Loucy (cell line): ENCODE measurements at regions not wholly inside any gene's neighbourhood (a gene's known extent, or its start where the extent isn't known, plus 50 kb on each side); places are given as distances from the start of the nearest gene placed in this dataset.

Experiments used
- H2AFZ ChIP-seq: fragments of 200-600 bp; sonication (generic); 2 replicates; pipeline ENCODE4 v1.6.0; 2016; ENCODE audit warnings: antibody characterized with exemption, mild to moderate bottlenecking, low read length, moderate library complexity
- H3F3A ChIP-seq: fragments of 200-600 bp; 2 replicates; pipeline ENCODE4 v1.6.0; 2016; ENCODE audit warnings: antibody characterized with exemption, low read depth, mild to moderate bottlenecking
- H3K27me3 ChIP-seq: fragments of 200-600 bp; sonication (generic); 2 replicates; pipeline ENCODE4 v1.6.1; 2014; ENCODE audit warnings: low read length, mild to moderate bottlenecking; ENCODE audit not compliant: insufficient read depth, poor library complexity, severe bottlenecking
- H3K36me3 ChIP-seq: fragments of 200-600 bp; sonication (generic); 2 replicates; pipeline ENCODE4 v1.6.1; 2016; ENCODE audit warnings: low read length; ENCODE audit not compliant: insufficient read depth
- H3K4me1 ChIP-seq: fragments of 200-600 bp; sonication (generic); 2 replicates; pipeline ENCODE4 v1.5.1; 2014; ENCODE audit warnings: low read length, mild to moderate bottlenecking; ENCODE audit not compliant: insufficient read depth, poor library complexity, severe bottlenecking
- H3K4me2 ChIP-seq: fragments of 200-600 bp; sonication (generic); 2 replicates; pipeline ENCODE4 v1.6.0; 2014; ENCODE audit warnings: antibody characterized with exemption, low read length, low read depth, mild to moderate bottlenecking; ENCODE audit not compliant: poor library complexity, severe bottlenecking
- H3K4me3 ChIP-seq: fragments of 200-600 bp; sonication (generic); 2 replicates; pipeline ENCODE4 v1.5.1; 2014; ENCODE audit warnings: low read length, mild to moderate bottlenecking, mixed read lengths; ENCODE audit not compliant: poor library complexity, severe bottlenecking
- H3K79me2 ChIP-seq: fragments of 200-600 bp; sonication (generic); 2 replicates; pipeline ENCODE4 v1.6.1; 2014; ENCODE audit warnings: low read length; ENCODE audit not compliant: insufficient read depth
- H3K9ac ChIP-seq: fragments of 200-600 bp; sonication (generic); 2 replicates; pipeline ENCODE4 v1.6.0; 2014; ENCODE audit warnings: mild to moderate bottlenecking, low read depth, low read length, moderate library complexity; ENCODE audit not compliant: poor library complexity, severe bottlenecking
- H3K9me2 ChIP-seq: fragments of 200-600 bp; sonication (generic); replicated peaks from 2 replicates; pipeline ENCODE4 v1.6.1; 2016; ENCODE audit warnings: low read depth, low read length, mixed read lengths
- H3K9me3 ChIP-seq: fragments of 200-600 bp; sonication (generic); 2 replicates; pipeline ENCODE4 v1.6.1; 2014; ENCODE audit warnings: mild to moderate bottlenecking, antibody characterized with exemption, low read length, low read depth; ENCODE audit not compliant: insufficient read depth
- H4K20me1 ChIP-seq: fragments of 200-600 bp; sonication (generic); 2 replicates; pipeline ENCODE4 v1.6.0; 2014; ENCODE audit warnings: antibody characterized with exemption, low read length, mild to moderate bottlenecking; ENCODE audit not compliant: insufficient read depth, poor library complexity, severe bottlenecking
- EZH2phosphoT487 ChIP-seq: fragments of 200-600 bp; IDR thresholded peaks from 2 replicates; pipeline ENCODE4 v1.6.1; 2018; ENCODE audit warnings: antibody characterized with exemption, mild to moderate bottlenecking, moderate library complexity, borderline replicate concordance
- TF ChIP-seq, protein P1 (sequence below): fragments of 200-600 bp; sonication (generic); conservative IDR thresholded peaks from 2 replicates; pipeline ENCODE4 v1.5.1; 2014; ENCODE audit warnings: mild to moderate bottlenecking, antibody characterized with exemption, low read length

DNA sequence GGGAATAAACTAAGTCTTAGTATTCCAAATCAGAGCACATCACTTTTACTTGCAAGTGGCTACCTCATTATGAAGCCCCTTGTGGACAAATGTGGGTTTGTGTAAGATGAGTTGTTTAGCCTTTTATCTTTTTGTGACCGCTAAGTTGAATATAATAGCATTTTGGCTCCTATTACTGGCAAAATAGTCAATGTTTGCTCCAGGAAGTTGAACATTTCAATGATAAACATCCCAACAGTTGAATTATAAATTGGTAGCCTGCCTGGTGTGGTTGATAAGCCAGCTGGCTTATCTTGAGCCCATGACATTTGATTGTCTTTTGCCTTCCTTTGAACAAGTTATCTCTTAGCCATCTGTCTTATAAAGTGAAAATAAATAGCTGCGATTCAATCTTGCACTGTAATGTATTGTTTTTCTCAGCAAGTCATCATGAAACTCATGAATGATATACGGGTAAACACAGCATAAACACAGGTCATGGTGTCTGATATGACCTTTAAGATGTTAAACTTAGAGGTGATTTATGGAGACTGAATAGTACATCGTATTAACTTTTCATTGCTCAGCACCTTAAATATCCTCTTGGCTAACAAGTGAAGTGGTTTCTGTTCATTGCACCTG lies 338.4 kb downstream of the SOCS6 start:
- no peaks in the 10 kb centered on the region for H3K36me3 ChIP-seq
- H3K4me2 ChIP-seq: peak overlapping the region; percentile 31
- H3K79me2 ChIP-seq: no peaks in the 10 kb centered on the region
- no peaks in the 10 kb centered on the region for H3K27me3 ChIP-seq
- no peaks in the 10 kb centered on the region for H3F3A ChIP-seq
- H4K20me1 ChIP-seq: no peaks in the 10 kb centered on the region
- H2AFZ ChIP-seq: no peak overlapping the region
- no peaks in the 10 kb centered on the region for H3K9me2 ChIP-seq
- no peak overlapping the region for H3K9ac ChIP-seq
- H3K9me3 ChIP-seq: no peaks in the 10 kb centered on the region
- H3K4me1 ChIP-seq: peaks cover 74% of the 10 kb centered on the region
- peak overlapping the region; percentile 0 for H3K4me3 ChIP-seq
- no peak for TF ChIP-seq EZH2phosphoT487
- TF ChIP-seq, protein P1, sequence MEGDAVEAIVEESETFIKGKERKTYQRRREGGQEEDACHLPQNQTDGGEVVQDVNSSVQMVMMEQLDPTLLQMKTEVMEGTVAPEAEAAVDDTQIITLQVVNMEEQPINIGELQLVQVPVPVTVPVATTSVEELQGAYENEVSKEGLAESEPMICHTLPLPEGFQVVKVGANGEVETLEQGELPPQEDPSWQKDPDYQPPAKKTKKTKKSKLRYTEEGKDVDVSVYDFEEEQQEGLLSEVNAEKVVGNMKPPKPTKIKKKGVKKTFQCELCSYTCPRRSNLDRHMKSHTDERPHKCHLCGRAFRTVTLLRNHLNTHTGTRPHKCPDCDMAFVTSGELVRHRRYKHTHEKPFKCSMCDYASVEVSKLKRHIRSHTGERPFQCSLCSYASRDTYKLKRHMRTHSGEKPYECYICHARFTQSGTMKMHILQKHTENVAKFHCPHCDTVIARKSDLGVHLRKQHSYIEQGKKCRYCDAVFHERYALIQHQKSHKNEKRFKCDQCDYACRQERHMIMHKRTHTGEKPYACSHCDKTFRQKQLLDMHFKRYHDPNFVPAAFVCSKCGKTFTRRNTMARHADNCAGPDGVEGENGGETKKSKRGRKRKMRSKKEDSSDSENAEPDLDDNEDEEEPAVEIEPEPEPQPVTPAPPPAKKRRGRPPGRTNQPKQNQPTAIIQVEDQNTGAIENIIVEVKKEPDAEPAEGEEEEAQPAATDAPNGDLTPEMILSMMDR: peak; percentile 55

DNA sequence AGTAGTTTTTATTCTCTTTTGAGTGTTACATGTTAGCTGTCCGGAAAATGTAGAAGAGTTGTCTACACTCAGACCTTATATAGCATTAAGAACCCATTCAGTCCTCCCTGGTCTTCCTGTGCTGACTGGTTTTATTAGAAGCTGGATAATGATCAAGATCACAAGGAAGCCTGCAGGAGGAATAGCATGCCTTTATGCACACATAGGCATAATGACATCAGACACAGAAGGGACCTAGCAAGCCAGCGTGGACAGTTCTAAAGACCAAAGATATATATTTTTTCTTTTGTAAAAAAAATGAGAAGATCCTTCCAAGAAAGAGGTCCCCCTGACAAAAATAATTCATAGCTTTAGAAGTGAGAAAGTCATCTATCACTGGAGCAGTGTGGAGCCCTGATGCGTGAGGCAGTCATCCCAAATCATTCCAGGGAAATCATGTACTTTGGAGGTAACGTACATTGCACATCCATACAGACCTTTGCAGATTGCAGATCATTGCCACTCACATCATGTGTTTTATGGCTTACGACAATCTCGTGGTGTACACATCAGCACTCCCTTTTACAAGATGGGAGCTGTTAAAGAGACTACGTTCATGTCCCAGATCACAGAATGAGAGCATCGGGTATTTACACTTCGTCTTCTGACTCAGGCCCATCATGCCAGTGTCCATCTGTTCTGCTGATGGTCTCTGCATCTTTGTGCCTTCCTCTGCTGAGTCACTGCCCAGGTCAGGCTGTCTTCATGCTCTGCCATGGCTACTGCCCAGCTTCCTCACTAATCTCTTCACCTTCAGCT lies 334.0 kb downstream of the SOCS6 start:
- no peaks in the 10 kb centered on the region for H3K27me3 ChIP-seq
- H3K4me2 ChIP-seq: peak overlapping the region; percentile 77
- no peaks in the 10 kb centered on the region for H3K9me3 ChIP-seq
- no peaks in the 10 kb centered on the region for H3K9me2 ChIP-seq
- peak overlapping the region; percentile 71 for H3K4me3 ChIP-seq
- H3K36me3 ChIP-seq: no peaks in the 10 kb centered on the region
- H3F3A ChIP-seq: peaks cover 20% of the 10 kb centered on the region
- peak overlapping the region; percentile 73 for H3K9ac ChIP-seq
- H3K4me1 ChIP-seq: peaks cover 90% of the 10 kb centered on the region
- peak overlapping the region; percentile 13; the same call in 1 of the 2 replicates for H2AFZ ChIP-seq
- TF ChIP-seq, protein P1: no peak
- TF ChIP-seq EZH2phosphoT487: no peak
- H4K20me1 ChIP-seq: no peaks in the 10 kb centered on the region
- H3K79me2 ChIP-seq: no peaks in the 10 kb centered on the region

DNA sequence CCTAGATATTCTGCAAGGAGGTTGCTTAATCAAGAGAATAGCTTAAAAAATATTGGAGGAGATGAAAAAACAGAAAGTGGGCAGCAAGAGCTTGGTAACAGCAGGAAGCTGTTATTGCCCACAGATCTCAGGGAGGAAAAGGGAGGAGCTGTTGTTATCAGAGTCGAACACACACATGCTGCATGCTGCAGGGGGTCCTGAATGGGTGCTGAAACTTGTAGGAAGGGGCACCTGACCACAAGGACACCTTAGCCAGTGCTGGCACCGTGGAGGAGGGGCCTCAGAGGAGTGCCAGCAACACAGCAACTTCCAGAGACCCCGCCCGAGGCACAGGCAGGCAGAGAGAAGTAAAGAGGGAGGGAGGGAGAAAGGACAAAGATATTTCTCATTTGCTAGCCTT lies 332.9 kb downstream of the SOCS6 start:
- Histone ChIP-seq H3K4me2 (peak overlapping the region; percentile 77), H3K9me3 (no peaks in the 10 kb centered on the region; the same call in 1 of the 2 replicates), H2AFZ (no peak overlapping the region)

More for the DNA sequence above, 332.9 kb downstream of the SOCS6 start:
- TF ChIP-seq, protein P1: no peak
- no peak; the same call in none of the 2 replicates for TF ChIP-seq EZH2phosphoT487
- Histone ChIP-seq H3K79me2 (no peaks in the 10 kb centered on the region), H3K4me1 (peaks cover 90% of the 10 kb centered on the region), H3F3A (peaks cover 20% of the 10 kb centered on the region), H3K27me3 (no peaks in the 10 kb centered on the region), H3K9me2 (no peaks in the 10 kb centered on the region), H3K4me3 (peak overlapping the region; percentile 71), H4K20me1 (no peaks in the 10 kb centered on the region), H3K9ac (peak overlapping the region; percentile 75), H3K36me3 (no peaks in the 10 kb centered on the region)
